ENCODE measurements at regions not wholly inside any gene's neighbourhood (a gene's known extent, or its start where the extent isn't known, plus 50 kb on each side); places are given as distances from the start of the nearest gene placed in this dataset.

- Histone ChIP-seq H3K9me3 (no peaks in the 10 kb centered on the region), H3K4me3 (no peak overlapping the region), H3K4me1 (ENCODE audit: low read depth) (no peaks in the 10 kb centered on the region), H3K36me3 (ENCODE audit: low read depth) (no peaks in the 10 kb centered on the region)
- ATAC-seq (no peak), DNase-seq (peak in 1 of 3 donors; percentile 29)
- intact Hi-C loops (cut with DNase I, micrococcal nuclease) = no loop called here
- TF ChIP-seq, protein P1, sequence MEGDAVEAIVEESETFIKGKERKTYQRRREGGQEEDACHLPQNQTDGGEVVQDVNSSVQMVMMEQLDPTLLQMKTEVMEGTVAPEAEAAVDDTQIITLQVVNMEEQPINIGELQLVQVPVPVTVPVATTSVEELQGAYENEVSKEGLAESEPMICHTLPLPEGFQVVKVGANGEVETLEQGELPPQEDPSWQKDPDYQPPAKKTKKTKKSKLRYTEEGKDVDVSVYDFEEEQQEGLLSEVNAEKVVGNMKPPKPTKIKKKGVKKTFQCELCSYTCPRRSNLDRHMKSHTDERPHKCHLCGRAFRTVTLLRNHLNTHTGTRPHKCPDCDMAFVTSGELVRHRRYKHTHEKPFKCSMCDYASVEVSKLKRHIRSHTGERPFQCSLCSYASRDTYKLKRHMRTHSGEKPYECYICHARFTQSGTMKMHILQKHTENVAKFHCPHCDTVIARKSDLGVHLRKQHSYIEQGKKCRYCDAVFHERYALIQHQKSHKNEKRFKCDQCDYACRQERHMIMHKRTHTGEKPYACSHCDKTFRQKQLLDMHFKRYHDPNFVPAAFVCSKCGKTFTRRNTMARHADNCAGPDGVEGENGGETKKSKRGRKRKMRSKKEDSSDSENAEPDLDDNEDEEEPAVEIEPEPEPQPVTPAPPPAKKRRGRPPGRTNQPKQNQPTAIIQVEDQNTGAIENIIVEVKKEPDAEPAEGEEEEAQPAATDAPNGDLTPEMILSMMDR (IDR thresholded peaks at IDR 0.05) = no peak
Observed at GRCh38 chr6:120873125-120873865, 461.0 kb downstream of the TBC1D32 start.

DNA sequence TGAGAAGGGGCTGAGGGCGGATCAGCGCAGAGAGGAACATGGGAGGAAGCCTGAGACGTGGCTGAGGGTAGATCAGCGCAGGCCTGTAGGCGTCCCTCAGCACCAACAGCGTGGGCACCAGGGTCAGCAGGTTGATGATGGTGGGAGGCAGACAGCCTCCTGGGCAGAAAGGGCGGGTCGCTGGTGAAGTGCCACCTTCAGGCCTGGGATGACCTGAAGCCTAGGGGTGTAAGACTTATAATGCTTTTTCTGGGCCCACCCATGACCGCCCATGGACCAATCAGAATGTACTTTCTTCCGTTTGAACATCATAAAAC lies 462.1 kb downstream of the TBC1D32 start:
- no peak for DNase-seq
- Histone ChIP-seq H3K36me3 (ENCODE audit: low read depth) (no peaks in the 10 kb centered on the region), H3K4me1 (ENCODE audit: low read depth) (no peaks in the 10 kb centered on the region), H3K9me3 (no peaks in the 10 kb centered on the region), H3K4me3 (no peak overlapping the region)
- TF ChIP-seq, protein P1 (IDR thresholded peaks at IDR 0.05) = no peak
- intact Hi-C loops (cut with DNase I, micrococcal nuclease) = no loop called here
- peak; percentile 9 for ATAC-seq

GRCh38 chr6:120871416-120872261 lies 462.6 kb downstream of the TBC1D32 start:
- TF ChIP-seq, protein P1 (IDR thresholded peaks at IDR 0.05) = no peak
- ATAC-seq (no peak), DNase-seq (peak in 2 of 3 donors; percentile 8 to 36)
- H3K9me3 ChIP-seq = no peaks in the 10 kb centered on the region
- no peaks in the 10 kb centered on the region for H3K4me1 ChIP-seq (ENCODE audit: low read depth)
- no peaks in the 10 kb centered on the region for H3K36me3 ChIP-seq (ENCODE audit: low read depth)
- no peak overlapping the region for H3K4me3 ChIP-seq
- intact Hi-C loops (cut with DNase I, micrococcal nuclease) = no loop called here

- DNase-seq (no peak), ATAC-seq (no peak)
- TF ChIP-seq, protein P1 (IDR thresholded peaks at IDR 0.05) = no peak
- Histone ChIP-seq H3K36me3 (ENCODE audit: low read depth) (no peaks in the 10 kb centered on the region), H3K9me3 (no peaks in the 10 kb centered on the region), H3K4me1 (ENCODE audit: low read depth) (no peaks in the 10 kb centered on the region), H3K4me3 (no peak overlapping the region)
- intact Hi-C loops (cut with DNase I, micrococcal nuclease) = no loop called here
Observed at GRCh38 chr6:120869397-120869796, 464.9 kb downstream of the TBC1D32 start.

DNA sequence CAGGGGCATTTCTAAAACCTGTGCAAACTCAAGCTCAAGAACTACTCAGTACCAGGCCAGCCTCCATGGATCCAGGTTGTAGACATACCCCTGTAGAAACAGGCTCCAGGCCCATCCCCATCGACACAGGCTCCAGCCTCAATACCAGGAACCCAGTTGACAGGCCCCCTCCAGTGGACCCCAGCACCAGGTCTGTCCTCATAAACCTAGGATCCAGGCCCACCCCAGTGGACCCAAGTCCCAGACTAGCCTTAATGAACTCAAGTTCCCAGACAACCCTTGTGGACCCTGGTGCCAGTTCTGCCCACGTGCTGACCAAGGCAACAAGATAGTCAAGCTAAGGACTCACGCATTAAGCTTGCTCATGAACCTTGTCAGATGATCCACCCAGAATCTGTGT lies 476.9 kb downstream of the TBC1D32 start:
- intact Hi-C loops (cut with DNase I, micrococcal nuclease) = no loop called here
- ATAC-seq = no peak
- H3K9me3 ChIP-seq = no peaks in the 10 kb centered on the region
- H3K4me3 ChIP-seq = no peak overlapping the region
- H3K4me1 ChIP-seq (ENCODE audit: low read depth) = no peaks in the 10 kb centered on the region
- no peak for DNase-seq
- TF ChIP-seq, protein P1 (IDR thresholded peaks at IDR 0.05) = no peak
- H3K36me3 ChIP-seq (ENCODE audit: low read depth) = no peaks in the 10 kb centered on the region
